NCI-H1417 treated with DMSO at 0.1 percent for 48 hours (cell line): ENCODE measurements at regions not wholly inside any gene's neighbourhood (a gene's known extent, or its start where the extent isn't known, plus 50 kb on each side); places are given as distances from the start of the nearest gene placed in this dataset.
"Not testable (repeated sequence)": the region's sequence is repeated elsewhere in the genome, so short reads cannot be mapped to it uniquely, and the experiment has no call there.

Source experiments
- DNase-seq: peaks from one replicate; lab custom pipeline; 2025; lab: John Stamatoyannopoulos, UW

DNA sequence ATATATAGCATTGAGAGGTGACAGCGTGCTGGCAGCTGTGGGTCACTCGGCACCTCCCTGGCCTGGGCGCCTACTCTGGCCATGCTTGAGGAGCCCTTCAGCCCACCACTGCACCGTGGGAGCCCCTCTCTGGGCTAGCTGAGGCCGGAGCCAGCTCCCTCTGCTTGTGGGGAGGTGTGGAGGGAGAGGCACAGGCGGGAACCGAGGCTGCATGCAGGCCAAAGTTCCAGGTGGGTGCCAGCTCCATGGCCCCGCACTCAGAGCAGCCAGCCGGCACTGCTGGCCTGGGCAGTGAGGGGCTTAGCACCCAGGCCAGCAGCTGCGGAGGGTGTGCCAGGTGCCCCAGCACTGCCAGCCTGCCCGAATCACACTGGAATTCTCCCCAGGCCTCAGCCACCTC, 299.9 kb upstream of the PABPC4L start:
- DNase-seq: not testable (repeated sequence)

DNA sequence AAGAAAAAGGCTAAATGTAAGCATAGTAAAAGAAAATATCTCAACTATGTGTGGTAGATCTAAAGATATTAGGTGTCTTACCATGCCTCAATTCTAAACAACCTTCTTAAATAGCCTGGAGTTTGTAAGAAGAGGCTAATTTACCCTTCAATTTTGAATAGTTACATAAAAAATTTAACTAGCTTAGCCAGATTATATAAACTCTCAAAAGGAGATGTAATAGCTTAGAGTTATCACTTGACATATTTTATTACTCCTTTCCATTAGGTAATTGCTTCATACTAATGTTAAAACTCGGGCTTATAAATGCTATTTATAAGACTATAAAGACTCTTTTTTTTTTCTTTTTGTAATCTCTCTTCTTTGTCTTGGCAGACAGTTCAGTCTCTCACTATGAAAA, 297.5 kb upstream of the PABPC4L start:
- DNase-seq: no peak

DNA sequence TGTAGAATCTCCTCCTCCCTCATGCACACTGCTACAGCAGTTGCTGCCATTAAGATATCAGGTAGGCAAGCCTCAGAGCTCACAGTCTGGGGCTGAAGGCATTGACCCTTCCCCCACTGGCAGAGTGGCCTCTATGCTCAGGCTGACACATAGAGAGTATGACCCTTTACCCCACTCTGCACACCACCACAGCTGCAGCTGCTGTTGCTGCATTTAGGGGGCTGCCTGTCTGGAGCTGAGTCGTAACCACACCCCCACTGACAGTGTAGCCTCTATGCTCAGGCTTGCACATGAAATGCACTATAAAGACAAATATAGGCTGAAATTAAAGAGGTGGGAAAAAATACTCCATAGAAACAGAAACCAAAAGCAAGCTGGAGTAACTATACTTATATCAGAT, 289.3 kb upstream of the PABPC4L start:
- no peak for DNase-seq

DNA sequence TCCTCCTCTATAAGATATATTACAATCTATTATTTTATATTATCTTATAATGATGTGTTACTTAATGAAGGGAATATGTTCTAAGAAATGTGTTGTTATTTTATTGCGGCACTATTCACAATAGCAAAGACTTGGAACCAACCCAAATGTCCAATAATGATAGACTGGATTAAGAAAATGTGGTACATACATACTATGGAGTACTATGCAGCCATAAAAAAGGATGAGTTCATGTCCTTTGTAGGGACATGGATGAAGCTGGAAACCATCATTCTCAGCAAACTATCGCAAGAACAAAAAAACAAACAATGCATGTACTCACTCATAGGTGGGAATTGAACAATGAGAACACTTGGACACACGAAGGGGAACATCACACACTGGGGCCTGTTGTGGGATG, 281.9 kb upstream of the PABPC4L start:
- not testable (repeated sequence) for DNase-seq

DNA sequence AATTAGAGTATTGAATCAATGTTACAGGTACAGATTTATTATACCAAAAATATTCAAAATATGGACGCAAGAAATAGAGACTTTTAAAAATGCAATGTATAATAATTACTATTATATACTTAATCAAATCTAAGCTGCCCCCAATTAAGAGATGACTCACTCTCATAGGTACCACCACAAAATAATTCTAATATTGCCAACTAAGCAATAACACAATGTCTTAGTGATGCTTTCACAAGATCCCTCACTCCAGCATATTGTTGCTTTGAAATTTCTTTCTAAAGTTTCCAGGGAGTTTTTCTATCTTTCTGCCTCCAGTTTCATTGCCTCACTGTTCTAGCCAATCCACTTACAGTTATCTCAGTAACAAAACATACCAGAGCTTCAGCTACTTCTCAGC, 270.0 kb upstream of the PABPC4L start:
- no peak for DNase-seq

DNA sequence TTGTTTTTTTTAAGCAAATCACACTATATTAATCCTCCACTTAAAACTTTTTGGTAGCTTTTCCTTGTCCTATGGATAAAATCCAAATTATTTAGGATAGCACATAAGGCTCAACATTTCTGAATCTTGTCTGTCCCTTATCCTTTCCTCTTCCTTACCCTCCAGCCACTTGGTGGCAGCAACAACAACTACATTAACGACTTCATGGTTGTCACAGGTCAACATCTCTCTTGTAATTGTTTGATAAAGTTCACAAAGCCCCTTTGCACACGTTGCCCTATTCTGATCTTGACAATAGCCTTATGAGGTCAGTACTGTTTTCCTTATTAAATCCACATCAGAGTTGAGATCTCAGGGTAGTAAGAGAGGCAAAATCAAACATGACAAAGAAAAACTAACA, 269.0 kb upstream of the PABPC4L start:
- no peak for DNase-seq

DNA sequence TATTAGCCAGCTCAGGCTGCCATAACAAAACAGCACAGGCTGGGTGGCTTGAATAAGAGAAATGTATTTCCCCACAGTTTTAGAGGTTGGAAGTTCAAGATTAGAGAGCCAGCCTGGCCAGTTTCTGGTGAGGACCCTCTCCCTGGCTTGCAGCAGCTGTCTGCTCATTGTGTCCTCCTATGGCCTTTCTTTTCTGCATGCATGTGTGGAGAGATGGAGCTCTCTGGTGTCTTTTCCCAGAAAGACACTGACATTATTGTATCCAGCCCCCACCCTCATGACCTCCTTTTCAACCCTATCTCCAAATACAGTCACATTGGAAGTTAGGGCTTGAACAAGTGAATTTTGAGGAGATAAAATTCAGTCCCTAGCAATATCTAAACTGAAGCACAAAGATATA, 263.8 kb upstream of the PABPC4L start:
- DNase-seq: no peak

DNA sequence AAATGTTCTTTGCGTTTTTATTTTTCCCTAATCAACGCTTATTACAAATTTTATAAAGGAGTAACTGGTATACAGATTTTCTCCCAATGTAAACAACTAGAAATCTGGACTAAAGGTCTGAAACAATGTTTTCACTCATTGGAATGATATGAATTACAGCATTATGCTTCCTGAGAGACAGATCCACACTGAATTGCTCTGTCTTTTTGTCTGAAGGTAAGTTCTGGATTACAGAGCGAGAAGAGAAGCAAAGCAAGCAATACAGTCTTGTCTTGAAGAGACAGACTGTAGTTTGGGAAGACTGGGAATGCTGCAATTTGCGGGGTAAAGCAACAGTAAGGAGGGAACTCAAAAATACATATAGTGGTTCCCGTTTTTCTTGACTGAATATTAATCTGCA, 262.2 kb upstream of the PABPC4L start:
- no peak for DNase-seq

DNA sequence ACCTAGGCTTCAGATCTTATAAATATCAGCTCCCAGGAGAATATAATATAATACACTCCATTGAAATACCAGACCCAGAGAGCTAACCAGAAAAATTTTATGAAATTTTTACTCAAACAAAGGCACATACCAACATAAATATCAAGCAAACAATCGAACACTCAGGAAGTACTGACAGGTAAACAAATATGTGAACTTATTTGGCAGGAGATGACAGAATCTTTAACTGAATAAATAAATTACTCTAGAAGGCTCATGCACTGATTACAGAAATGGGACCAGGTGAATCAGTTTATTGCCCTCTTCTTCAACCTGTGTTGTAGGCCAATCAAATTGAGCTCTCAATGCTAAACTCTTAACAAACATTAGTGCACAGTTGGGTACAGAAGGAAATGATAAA, 225.2 kb upstream of the PABPC4L start:
- DNase-seq: no peak

DNA sequence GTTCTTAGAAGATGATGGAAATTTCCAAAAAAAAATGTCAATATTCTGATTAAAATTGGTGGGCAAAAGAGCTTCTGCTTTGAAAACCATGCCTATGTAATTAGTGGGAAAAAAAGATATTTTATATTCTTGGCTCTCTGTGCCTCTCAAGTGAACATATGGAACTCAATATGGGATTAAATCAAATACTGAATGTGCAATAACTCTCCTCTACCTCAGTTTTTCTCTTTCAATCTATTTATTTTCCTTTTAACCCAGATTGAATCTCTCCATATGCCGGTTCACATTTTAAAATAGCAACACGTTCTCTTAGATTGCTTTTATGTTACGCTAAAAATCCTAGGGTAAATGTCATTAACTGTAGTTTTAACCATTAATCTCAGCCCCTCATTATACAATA, 224.2 kb upstream of the PABPC4L start:
- DNase-seq: no peak

DNA sequence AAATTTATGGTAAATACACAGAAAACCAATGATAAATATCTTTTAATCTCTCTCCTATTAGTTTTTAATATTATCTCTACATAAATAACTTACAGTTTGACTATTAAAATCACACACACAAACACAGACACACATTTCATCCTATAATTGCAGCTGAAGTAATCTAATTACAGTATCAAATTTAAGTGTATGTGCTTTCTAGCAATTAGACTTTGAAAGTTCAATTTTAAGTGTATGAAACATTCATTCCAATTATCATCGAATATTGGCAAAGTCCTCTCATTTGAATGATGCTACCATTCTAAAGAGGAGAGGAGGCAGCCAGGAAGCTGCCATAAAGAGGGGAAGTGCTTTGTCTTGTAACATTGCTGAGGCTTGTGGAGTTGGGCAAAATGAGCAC, 221.2 kb upstream of the PABPC4L start:
- no peak for DNase-seq

DNA sequence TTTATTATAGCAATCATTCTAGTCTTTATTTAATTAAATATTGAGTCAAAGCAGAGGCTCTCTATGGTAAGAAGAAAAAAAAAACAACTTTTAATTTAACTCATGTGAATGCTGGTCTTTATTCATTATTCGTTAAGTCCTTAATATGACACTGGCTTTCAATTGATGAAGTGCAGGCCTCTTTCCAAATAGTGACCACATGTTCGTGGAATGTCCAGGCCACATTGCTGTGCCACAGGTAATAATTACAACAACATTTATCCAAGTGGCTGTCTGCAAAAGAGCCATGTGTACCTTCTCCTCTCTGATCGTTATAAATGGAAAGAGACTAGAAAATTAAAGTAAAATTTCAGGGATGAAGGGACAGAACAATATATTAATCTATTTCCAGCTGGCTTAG, 220.1 kb upstream of the PABPC4L start:
- DNase-seq: no peak

DNA sequence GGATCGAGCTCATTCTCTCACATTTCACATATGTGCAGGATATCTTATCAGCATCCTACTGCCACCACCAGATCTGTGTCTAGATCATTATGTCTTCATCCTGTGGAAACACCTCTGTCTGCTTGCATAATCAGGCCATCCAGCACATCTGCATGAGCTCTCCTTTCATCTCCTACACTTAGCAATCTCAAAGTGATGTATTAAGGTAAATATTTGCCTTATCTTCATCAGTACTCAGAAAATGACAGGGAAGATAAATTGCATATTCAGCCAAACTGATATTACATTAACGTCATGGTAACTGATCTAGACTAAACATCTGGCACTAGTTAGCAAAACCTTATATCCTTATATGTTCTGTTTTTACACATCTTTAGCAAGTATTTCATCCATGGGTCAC, 207.3 kb upstream of the PABPC4L start:
- no peak for DNase-seq

DNA sequence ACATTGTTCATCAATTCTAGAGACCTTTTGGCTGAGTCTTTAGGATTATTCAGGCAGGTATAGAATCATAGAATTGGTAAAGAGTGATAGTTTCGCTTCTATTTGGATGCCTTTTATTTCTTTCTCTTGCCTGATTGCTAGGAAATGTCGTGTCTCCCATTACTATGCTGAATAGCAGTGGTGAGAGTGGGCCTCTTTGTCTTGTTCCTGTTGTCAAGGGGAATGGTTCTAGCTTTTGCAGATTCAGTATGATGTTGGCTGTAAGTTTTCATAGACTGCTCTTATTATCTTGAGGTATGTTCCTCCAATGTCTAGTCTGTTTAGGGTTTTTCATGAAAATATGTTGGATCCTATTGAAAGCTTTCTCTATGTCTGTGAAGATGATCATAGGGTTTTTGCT, 200.2 kb upstream of the PABPC4L start:
- DNase-seq: no peak

DNA sequence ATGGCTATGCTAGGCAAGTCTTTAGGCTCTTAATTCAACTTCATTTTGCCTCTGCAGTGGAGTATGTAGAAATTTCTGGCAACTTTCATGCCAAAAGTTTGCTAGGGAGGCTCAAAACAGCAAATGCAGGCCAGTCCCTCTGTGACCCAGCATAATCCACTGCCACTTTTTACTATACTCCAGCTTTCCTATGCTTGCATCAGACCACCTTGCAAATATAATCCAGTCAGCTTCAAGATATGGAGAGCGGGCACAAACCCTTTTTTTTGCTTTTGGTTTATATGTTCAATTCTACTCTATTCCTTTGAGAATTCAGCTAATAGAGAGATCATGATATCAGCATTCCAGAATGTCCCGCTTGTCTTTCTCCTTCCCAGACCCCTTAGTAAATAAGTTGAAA, 192.0 kb upstream of the PABPC4L start:
- DNase-seq: no peak

DNA sequence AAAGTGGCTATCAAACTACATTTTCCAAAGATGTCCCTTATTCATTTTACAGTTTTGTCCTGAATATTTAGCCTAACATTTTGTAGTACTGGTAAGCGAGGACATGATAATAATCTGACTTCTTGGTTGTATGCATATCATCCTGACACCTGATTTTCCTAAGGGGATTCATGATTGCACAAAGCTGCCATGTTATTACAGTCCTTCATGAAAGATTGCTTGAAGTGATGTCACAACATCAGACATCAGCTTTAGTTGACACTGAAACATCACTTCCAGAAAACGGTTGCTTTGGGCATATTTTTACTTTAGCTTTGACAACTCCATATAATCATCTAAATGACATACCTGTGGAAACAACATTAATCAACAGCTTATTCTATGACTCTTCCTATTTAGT, 188.7 kb upstream of the PABPC4L start:
- DNase-seq: no peak

DNA sequence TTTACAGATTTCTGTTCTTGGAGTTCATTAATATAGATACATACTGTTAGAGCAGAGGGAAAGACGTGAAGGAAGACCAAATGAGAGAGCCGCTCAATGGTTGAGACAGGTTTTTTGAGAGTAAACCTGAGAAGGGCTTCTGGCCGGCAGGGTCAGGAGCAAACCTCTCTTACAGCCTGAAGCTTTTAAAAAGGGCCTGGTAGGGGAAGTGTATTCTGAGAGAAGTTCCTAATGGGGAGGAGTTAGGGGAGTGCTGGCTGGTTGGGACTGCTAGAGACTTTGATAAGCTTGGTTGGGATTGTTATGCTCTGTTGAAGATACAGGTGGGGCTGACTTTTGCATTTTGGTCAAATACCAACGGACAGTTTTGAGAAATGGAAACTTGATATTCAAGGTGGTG, 186.8 kb upstream of the PABPC4L start:
- no peak for DNase-seq

DNA sequence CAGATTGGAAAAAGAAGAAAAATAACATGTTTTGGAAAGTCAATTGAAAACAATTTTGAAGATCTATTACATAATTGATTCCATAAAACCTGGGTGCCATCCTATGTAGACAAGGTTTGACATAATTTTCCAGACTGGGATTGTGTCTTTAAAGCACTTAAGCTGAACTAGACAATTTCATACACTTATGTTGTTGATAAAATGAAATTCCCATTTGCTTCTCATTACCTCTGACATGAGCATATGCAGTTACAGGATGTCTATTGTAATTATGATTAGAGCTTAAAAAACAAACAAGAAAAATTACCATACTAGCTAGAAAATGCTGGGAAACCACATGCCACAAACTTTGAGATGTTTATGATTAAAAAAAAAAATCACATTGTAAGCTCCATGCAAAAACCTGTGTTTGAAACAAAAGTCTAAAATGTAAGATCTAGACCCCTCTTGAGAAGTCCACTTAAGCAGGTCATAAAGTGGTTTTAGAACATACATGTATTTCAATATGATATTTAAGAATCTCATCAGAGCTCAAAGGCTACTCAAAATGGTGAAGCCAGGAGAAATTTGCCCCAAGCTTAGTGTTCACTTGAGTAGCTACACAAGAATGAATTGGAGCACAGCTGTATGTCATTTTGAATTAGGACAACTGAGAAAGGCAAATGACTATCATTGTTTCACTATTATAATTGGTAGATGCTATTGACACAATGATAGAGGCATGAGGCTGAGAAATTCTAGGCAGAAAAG, 181.1 kb upstream of the PABPC4L start:
- DNase-seq: no peak

DNA sequence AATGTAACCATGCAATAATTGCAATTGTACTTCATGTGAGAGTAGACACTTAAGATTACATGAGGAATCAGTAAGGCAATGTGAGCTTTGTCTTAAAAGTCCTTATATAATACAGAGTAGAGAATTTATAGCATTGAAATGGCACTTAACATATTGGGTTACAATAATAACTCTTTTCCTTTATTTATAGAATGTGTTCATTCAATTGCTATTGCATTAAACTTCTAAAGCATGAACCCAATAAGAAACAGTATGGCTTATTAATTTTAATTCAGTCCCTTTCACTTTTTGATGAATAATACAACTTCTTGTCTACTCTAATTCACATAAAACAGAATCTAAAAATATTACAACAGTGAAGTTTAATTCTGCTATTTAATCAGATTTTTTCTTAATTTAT, 174.2 kb upstream of the PABPC4L start:
- no peak for DNase-seq

DNA sequence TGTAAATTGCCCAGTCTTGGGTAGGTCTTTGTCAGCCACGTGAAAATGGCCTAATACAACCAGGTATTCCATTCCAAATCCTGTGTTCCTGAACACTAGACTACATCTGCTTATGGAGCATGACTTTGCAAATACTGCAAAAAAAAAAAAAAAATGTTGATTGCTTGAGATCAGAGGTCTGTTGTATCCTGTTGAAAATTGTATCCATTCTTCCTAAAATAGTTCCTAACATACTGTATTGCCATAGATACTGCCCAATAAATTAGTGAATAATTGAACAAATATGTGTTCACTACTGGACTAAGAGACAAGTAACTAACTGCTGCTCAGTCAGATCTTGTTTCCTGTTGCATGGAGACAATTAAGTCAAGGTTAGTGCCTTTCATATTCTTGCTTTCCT, 164.3 kb upstream of the PABPC4L start:
- no peak for DNase-seq

DNA sequence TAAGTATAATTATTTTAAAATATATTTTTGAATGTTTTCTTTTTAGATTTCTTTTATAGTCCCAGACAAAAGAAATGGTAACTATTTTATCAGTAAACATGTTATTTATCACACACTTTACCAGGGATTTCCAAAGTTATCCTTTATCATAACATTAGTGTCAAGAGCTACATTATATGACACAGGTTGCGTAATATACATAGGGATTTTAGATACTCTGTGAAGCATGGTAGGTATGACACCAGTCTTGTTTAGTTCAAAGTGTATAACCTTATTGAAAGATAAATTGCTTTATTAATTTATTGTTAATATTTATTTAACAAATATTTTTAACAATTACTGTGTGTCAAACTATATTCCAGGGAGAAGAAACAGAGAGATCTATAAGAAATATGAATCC, 163.3 kb upstream of the PABPC4L start:
- DNase-seq: no peak

DNA sequence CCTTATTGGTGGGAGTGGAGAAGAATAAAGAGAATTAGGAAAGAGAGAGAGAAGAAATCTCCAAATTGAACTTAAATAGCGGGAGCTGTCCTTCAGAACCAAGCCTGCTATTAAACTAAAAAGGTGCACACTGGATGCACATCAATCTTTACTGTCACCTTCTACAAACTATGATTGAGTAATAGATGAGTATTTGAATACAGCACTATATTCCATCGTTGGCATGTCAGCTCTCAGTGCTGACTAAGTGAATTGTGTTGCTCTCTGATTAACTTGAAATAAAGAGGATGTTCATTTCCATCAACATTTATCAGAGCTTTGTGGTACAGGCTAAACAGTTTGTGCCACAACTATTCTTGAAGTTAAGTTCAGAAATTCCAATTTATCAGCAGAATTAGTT, 143.7 kb upstream of the PABPC4L start:
- no peak for DNase-seq

DNA sequence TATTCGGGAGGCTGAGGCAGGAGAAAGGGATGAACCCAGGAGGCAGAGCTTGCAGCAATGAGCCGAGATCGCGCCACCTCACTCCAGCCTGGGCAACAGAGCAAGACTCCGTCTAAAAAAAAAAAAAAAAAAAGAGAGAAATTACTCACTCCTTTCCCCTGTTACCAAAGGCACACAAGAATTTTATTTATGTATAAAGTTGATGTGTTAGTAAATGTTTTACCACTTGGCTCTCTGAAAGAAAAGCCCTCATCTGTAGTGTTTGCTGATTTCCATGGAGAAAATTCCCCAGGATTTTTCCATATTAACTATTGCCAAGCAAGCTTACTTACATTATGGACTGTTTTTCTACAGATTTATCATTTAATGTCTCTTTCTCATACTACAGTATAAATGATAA, 142.1 kb upstream of the PABPC4L start:
- DNase-seq: no peak

DNA sequence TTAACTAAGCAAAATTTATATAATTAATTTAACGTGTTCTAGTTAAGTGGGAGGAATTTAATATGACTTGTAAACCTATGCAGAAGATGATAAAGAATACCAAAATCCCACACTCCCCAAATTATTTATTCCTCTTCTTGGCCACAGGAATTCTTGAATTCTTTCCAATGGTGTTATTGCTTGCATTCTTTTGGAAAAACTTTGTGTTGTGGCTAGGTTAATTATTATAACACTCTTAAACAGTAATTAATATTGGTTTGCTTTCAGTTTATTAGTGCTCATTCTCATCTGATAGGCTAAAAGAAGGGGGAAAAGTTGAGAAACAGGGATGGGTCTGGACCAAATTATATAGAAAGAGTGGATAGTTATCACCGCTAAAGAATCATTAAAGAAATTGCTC, 141.5 kb upstream of the PABPC4L start:
- DNase-seq: no peak

DNA sequence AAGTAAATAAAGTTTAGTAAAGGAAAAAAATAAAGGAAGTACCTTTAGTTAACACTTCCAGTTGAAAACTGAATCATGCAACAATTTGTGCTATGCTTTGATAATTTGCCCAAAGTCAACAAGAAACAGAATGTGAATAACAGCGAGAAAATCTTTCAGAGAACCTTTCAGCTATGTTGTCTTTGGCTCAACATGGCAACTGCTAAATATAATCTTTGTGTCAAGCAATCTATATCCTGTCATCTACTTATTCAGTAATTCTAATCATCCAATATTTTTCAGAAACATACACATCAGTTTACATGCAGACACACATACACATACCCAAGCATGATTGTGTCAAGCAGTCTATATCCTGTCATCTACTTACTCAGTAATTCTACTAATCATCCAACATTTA, 136.0 kb upstream of the PABPC4L start:
- DNase-seq: no peak
